Stimulated activated naive CD8-positive, alpha-beta T cell treated with anti-CD3 and anti-CD28 coated beads, Interleukin-15, Interleukin-2, amounts not matched to agents 100 U/mL and 50 U/mL, for 24 hours (primary cell): ENCODE measurements at regions not wholly inside any gene's neighbourhood (a gene's known extent, or its start where the extent isn't known, plus 50 kb on each side); places are given as distances from the start of the nearest gene placed in this dataset.

Experiments
- ATAC-seq: fragments of 150-1000 bp; cut with Tn5 transposase; one replicate; pipeline ENCODE4 v1.10.0; 2021
- DNase-seq: peaks from one replicate; pipeline ENCODE4 v3.0.0; 2021

DNA sequence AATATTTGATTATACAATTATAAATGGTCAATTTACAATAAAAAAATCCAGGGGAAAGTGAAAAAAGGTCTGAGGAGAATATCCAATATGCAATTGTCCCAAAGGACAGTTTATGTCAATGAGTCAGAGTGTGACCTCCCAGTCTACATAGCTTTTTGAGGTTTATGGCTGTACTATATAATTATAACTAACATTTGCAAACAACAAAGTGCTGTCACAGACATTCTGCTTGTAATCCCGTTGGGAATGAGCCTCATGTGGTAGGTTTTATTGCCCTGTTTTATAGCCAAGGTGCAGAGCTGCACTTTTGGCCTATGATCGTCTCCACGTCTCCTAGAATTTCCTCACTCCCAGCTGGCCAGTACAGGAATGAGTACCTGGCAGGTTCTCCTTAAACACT is 103.8 kb downstream of the ADSS2 start:
- DNase-seq, result no peak

DNA sequence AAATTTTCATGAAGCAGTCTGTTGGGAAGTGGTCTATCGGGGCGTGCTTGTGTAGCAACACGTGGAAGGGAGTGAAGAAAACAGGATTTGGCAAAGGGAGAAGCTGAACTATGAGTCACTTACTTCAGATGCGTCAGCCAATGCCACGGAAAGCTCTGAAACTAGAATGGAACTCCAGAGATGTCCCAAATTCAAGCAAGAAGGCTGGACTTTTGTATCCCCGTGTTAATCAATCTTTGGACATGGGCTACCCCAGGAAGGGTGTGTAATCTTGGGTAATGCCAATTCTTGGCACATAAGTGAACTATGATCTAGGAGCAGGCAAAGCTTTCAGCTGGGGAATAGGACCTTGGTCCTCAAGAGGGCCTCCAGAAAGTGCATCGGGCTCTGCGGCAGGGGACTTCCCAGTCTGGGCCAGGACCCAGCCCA is 102.6 kb downstream of the ADSS2 start:
- ATAC-seq (no peak), DNase-seq (no peak)

More for the DNA sequence above, 103.8 kb downstream of the ADSS2 start:
- ATAC-seq, result no peak

DNA sequence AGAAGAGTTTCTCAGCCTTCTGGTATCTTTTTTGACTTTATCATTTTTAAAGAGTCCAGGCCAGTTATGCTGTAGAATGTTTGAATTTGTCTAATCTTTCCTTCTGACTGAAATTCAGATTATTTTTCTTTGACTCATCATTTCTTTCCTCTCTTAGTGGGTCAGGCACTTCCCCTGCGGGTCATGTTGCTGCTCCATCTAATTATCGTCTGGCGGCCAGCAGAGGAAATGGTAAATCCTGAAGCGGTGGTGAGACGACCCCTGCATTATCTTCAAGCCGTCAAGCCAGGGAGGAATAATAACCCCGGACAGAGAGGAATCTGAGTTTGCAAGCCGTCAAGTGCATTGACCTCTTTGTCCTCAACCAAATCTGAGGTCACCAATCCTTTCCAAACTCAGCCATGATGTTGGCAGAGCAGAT is 102.1 kb downstream of the ADSS2 start:
- ATAC-seq (no peak), DNase-seq (no peak)

DNA sequence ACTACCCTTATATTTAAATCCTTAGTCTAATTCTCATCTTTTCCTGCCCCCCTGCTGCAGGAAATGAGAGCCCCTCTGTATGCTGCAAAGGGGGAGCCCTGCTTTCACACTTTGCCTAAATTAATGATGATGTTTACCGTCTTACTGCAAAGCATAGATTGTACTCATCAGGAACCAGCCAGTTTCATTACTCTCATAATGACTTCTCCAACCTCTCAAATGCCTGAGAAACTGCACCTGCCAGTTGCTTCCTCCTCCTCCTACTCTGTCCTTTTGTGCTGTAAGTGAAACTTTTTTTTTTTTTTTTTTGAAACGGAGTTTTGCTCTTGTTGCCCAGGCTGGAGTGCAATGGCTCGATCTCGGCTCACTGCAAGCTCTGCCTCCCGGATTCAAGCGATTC is 101.7 kb downstream of the ADSS2 start:
- ATAC-seq (no peak), DNase-seq (no peak)

DNA sequence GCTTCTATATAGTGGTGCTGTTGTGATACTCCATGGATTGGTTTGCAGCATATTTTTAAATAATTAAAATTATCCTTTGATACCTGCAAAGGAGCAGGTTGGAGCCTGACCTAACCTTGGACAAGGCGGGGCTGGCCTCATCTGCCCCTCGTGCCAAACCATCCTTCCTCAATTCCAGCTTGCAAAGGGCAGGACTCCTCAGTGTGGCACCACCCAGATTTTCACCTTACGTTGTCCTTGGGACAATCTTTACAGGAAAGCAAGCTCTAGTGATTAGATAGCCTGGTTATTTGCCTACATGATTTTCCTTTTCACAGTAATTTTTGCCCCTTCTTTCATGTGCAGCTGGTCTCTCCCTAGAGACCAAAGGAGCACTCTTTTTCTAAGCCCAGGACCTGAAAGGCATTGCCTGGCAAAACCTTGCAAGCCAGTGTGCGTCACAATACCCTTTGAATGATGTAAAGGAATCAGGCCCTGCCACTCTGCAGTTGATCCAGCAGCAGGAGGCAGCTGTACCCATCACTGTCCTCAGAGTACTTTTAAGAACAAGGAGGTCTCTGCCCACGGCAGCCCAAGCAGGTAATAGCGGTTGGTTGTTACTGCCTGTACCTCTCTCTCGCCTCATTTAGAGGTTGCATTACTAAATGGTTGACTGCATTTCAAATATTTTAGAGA is 99.4 kb downstream of the ADSS2 start:
- DNase-seq, result no peak
- ATAC-seq, result no peak

DNA sequence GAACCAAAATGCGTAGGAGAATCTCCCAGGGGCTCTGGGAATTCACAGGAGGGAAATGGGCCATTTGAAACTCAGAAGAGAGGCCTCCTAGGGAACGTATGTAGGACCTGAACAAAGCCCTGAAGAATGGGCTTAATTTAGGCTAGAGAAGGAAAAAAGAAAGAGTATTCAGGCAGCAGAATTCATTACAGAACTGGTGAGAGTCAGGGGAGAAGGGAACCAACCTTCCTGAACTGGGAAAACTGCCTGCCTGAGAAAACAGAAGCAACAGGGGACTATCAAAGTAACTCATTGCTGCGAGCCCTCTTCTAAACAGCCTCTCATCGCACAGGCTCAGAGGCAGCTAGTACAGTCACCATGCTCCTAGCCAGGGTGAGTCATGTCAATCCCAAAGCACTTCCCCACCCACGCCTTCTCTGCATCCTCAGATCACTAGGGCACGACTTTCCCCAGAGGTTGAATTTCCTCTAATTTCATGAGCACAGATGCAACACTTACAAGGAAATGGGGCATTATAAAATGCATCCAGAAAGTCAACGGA is 98.1 kb downstream of the ADSS2 start:
- peak; percentile 76 for ATAC-seq
- peak; percentile 15 for DNase-seq

DNA sequence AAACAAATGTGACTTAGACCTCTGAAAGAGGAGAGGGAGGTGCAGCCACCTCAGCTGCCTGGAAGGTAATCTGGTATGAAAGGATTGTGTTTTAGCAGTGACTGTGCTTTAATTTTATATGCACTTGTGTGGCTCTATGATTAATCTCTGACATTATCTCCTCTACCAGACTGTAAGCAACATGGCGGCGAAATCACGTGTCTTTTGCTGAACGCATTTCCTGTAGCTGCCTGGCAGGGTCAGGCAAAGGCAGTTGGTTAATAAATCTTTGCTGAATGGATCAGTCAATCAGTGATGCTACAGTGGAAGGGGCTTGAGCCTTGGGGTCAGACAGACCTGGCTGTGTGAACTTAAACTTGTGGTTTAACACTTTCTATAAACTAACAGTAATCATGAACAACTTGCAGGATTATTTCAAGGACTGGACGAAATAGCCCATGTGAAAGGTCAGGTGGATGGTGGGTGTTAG is 96.9 kb downstream of the ADSS2 start:
- DNase-seq (no peak), ATAC-seq (peak; percentile 52)

DNA sequence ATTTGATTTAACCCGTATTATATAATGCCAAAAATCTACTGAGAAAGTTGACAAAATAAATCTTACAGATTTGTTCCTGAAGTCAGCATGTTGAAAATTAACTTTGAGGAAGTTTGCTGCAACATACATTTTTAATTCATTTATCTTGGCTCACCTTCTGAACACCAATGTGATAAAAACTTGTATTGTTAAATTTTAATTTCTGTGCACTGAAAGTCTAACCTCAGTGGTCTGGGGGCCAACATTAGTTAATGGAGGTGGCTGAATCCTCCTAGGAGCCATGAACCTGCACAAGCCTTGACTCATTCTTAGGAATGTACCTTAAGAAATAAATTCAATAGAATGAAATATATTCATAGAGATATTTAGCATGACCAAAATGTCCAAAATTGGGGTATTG is 95.3 kb downstream of the ADSS2 start:
- DNase-seq (no peak), ATAC-seq (no peak)
